HepG2 (cell line): ENCODE measurements at regions not wholly inside any gene's neighbourhood (a gene's known extent, or its start where the extent isn't known, plus 50 kb on each side); places are given as distances from the start of the nearest gene placed in this dataset.

Experiments used
- ELF3 ChIP-seq: IDR thresholded peaks from 2 replicates; pipeline ENCODE4 v1.6.1; 2016; ENCODE audit warnings: missing genetic modification reagents, missing compliant biosample characterization
- EP300 ChIP-seq, 3 experiments: sonication (generic) in 1 of 3; formaldehyde crosslinking in 1 of 3; IDR thresholded peaks; 2 replicates each; pipeline versions ENCODE4 v1.5.1 to v1.6.1; 2011 to 2020; ENCODE audit warnings: low read depth in 2 of 3, low read length in 2 of 3, borderline replicate concordance in 1 of 3, improper control_type of control experiment in 1 of 3, mild to moderate bottlenecking in 1 of 3, missing genetic modification reagents in 1 of 3, moderate library complexity in 1 of 3
- EZH2 ChIP-seq: conservative IDR thresholded peaks from 2 replicates; pipeline ENCODE4 v1.6.1; 2012; ENCODE audit warnings: mild to moderate bottlenecking, low read depth, low read length, moderate library complexity
- NCOA5 ChIP-seq: sonication (generic); formaldehyde crosslinking; IDR thresholded peaks from 2 replicates; pipeline ENCODE4 v1.4.0; 2020; ENCODE audit warnings: missing genetic modification reagents
- NFYB ChIP-seq: sonication (generic); formaldehyde crosslinking; IDR thresholded peaks from 2 replicates; pipeline ENCODE4 v1.4.0; 2020; ENCODE audit warnings: missing genetic modification reagents
- PBX3 ChIP-seq: sonication (generic); formaldehyde crosslinking; IDR thresholded peaks from 2 replicates; pipeline ENCODE4 v1.8.1; 2023; ENCODE audit warnings: missing genetic modification reagents, inconsistent platforms, borderline replicate concordance
- POLR2A ChIP-seq, 2 experiments: IDR thresholded peaks; 2 replicates each; pipeline ENCODE4 v1.6.1; 2011; ENCODE audit warnings: low read depth in 2 of 2, low read length in 2 of 2, mild to moderate bottlenecking in 1 of 2, moderate library complexity in 1 of 2; ENCODE audit not compliant: insufficient read depth in 1 of 2
- PRMT3 ChIP-seq: sonication (generic); formaldehyde crosslinking; IDR thresholded peaks from 2 replicates; pipeline ENCODE4 v1.8.1; 2022; ENCODE audit warnings: low read depth, mild to moderate bottlenecking, moderate library complexity, missing genetic modification reagents, borderline replicate concordance
- SMARCC2 ChIP-seq: fragments of 450-650 bp; IDR thresholded peaks from 2 replicates; pipeline ENCODE4 v1.6.1; 2017; ENCODE audit warnings: antibody characterized with exemption, mild to moderate bottlenecking
- TP53 ChIP-seq: sonication (generic); formaldehyde crosslinking; conservative IDR thresholded peaks from 2 replicates; pipeline ENCODE4 v1.4.0; 2020; ENCODE audit warnings: missing genetic modification reagents
- YY1 ChIP-seq: IDR thresholded peaks from 2 replicates; pipeline ENCODE4 v1.6.1; 2011; ENCODE audit warnings: low read length, low read depth, moderate library complexity, mild to moderate bottlenecking; ENCODE audit not compliant: insufficient read depth, insufficient replicate concordance
- ZFP62 ChIP-seq: sonication (generic); formaldehyde crosslinking; IDR thresholded peaks from 2 replicates; pipeline ENCODE4 v1.4.0; 2020; ENCODE audit warnings: missing genetic modification reagents
- ZNF567 ChIP-seq: sonication (generic); formaldehyde crosslinking; IDR thresholded peaks from 2 replicates; pipeline ENCODE4 v1.8.1; 2023; ENCODE audit warnings: mild to moderate bottlenecking, missing genetic modification reagents, borderline replicate concordance
- TF ChIP-seq, protein P1 (sequence below): sonication (generic); formaldehyde crosslinking; IDR thresholded peaks from 2 replicates; pipeline ENCODE4 v1.5.0; 2020; ENCODE audit warnings: mild to moderate bottlenecking, missing genetic modification reagents, moderate library complexity

DNA sequence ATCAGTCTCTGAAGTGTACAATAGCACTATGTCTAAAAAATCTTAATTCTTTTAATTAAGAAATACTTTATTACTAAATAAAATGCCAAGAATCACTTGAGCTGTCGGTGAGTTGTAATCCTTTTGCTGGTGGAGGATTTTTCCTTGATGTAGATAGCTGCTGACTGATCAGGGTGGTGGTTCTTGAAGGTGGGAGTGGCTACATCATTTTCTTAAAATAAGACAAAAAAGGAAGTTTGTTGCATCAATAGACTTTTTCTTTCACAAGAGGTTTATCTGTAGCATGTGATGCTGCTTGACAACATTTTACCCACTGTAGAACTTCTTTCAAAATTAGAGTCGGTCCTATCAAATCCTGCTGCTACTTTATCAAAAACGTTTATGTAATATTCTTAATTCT lies 68.8 kb upstream of the ZC4H2 start:
- TF ChIP-seq ZNF567 (CRISPR knock-in tag): no peak
- TF ChIP-seq ZFP62: no peak
- TF ChIP-seq SMARCC2: no peak
- TF ChIP-seq, protein P1, sequence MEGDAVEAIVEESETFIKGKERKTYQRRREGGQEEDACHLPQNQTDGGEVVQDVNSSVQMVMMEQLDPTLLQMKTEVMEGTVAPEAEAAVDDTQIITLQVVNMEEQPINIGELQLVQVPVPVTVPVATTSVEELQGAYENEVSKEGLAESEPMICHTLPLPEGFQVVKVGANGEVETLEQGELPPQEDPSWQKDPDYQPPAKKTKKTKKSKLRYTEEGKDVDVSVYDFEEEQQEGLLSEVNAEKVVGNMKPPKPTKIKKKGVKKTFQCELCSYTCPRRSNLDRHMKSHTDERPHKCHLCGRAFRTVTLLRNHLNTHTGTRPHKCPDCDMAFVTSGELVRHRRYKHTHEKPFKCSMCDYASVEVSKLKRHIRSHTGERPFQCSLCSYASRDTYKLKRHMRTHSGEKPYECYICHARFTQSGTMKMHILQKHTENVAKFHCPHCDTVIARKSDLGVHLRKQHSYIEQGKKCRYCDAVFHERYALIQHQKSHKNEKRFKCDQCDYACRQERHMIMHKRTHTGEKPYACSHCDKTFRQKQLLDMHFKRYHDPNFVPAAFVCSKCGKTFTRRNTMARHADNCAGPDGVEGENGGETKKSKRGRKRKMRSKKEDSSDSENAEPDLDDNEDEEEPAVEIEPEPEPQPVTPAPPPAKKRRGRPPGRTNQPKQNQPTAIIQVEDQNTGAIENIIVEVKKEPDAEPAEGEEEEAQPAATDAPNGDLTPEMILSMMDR: no peak
- no peak for TF ChIP-seq POLR2A (IDR thresholded peaks at IDR 0.05; ENCODE audit: insufficient read depth in 1 of 2, low read depth in 2 of 2, low read length in 2 of 2)
- TF ChIP-seq EP300 (IDR thresholded peaks at IDR 0.05; ENCODE audit: low read depth in 2 of 2, low read length in 2 of 2): no peak
- TF ChIP-seq EP300 (CRISPR knock-in tag; IDR thresholded peaks at IDR 0.05; ENCODE audit: borderline replicate concordance): no peak
- no peak for TF ChIP-seq TP53
- no peak for TF ChIP-seq PBX3 (CRISPR knock-in tag)
- TF ChIP-seq NFYB (CRISPR knock-in tag): no peak
- TF ChIP-seq YY1: no peak
- TF ChIP-seq PRMT3 (CRISPR knock-in tag): no peak
- TF ChIP-seq EZH2: no peak
- no peak for TF ChIP-seq ELF3 (CRISPR knock-in tag)
- no peak for TF ChIP-seq NCOA5
